Ovary (tissue), 3 donors: ENCODE measurements at regions not wholly inside any gene's neighbourhood (a gene's known extent, or its start where the extent isn't known, plus 50 kb on each side); places are given as distances from the start of the nearest gene placed in this dataset.

Source experiments
- POLR2A ChIP-seq: fragments of 450-650 bp; IDR thresholded peaks from one replicate; pipeline ENCODE4 v1.6.1; 2017; ENCODE audit warnings: antibody characterized with exemption, mild to moderate bottlenecking, moderate library complexity
- TF ChIP-seq, protein P1 (sequence below), 3 donors: fragments of 450-650 bp in 2 of 3; fragments of 200-600 bp in 1 of 3; IDR thresholded peaks; one replicate each; pipeline versions ENCODE4 v1.5.1 to v1.8.0; 2016 to 2022; ENCODE audit warnings: antibody characterized with exemption in 3 of 3, mild to moderate bottlenecking in 1 of 3
- donor health status: DM: no; HTN: no; CAD: no.

GRCh38 chr6:44020148-44020547 lies 107.1 kb downstream of the MRPL14 start:
- TF ChIP-seq, protein P1, sequence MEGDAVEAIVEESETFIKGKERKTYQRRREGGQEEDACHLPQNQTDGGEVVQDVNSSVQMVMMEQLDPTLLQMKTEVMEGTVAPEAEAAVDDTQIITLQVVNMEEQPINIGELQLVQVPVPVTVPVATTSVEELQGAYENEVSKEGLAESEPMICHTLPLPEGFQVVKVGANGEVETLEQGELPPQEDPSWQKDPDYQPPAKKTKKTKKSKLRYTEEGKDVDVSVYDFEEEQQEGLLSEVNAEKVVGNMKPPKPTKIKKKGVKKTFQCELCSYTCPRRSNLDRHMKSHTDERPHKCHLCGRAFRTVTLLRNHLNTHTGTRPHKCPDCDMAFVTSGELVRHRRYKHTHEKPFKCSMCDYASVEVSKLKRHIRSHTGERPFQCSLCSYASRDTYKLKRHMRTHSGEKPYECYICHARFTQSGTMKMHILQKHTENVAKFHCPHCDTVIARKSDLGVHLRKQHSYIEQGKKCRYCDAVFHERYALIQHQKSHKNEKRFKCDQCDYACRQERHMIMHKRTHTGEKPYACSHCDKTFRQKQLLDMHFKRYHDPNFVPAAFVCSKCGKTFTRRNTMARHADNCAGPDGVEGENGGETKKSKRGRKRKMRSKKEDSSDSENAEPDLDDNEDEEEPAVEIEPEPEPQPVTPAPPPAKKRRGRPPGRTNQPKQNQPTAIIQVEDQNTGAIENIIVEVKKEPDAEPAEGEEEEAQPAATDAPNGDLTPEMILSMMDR (IDR thresholded peaks at IDR 0.05) = no peak
- TF ChIP-seq POLR2A = no peak
